ENCODE measurements at regions not wholly inside any gene's neighbourhood (a gene's known extent, or its start where the extent isn't known, plus 50 kb on each side); places are given as distances from the start of the nearest gene placed in this dataset.

DNA sequence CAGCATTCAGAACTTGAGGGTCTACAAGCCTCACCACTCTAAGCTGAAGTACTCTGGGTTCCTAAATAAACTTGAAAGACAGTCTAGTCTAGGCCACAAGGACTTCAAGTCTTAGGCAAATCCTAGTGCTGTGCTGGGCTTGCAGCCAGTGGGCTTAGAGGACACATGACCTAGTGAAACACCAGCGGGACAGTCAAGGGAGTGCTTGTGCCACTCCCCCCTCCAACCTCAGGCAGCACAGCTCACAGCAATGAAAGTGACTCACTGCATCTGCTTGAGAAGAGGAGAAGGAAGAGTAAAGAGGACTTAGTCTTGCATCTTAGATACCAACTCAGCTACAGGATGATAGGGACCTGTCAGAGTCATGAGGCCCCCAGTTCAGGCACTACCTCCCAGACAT, 438.1 kb downstream of the IPO8 start:
- DNase-seq (ENCODE audit: low spot score) = no peak
- TF ChIP-seq, protein P1, sequence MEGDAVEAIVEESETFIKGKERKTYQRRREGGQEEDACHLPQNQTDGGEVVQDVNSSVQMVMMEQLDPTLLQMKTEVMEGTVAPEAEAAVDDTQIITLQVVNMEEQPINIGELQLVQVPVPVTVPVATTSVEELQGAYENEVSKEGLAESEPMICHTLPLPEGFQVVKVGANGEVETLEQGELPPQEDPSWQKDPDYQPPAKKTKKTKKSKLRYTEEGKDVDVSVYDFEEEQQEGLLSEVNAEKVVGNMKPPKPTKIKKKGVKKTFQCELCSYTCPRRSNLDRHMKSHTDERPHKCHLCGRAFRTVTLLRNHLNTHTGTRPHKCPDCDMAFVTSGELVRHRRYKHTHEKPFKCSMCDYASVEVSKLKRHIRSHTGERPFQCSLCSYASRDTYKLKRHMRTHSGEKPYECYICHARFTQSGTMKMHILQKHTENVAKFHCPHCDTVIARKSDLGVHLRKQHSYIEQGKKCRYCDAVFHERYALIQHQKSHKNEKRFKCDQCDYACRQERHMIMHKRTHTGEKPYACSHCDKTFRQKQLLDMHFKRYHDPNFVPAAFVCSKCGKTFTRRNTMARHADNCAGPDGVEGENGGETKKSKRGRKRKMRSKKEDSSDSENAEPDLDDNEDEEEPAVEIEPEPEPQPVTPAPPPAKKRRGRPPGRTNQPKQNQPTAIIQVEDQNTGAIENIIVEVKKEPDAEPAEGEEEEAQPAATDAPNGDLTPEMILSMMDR (IDR thresholded peaks at IDR 0.05; ENCODE audit: extremely low read depth, insufficient read depth, missing control alignments) = no peak
- in situ Hi-C loops (cut with MboI; ENCODE audit: low pct_unique_long_range_greater_than_20kb, low sequenced_read_pairs, unreplicated experiment) = no loop called here

DNA sequence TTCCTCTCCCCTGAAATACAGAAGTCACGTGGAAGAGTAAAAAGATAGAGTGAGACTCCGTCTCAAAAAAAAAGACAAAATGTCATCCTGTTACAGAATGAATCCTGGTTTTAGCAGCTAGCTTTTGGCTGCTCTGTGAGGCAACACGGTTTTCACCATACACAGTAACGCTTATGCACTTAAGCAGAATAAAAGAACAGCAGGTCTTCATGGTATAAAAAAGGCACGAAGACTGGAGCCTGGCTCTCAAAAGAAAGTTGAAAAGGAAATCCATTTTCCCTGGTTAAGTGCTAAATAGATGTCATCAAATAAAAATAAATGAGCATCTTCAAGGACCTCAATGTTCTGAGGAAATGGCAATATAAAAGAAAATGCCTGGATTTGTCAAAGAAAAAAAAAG, 444.1 kb downstream of the IPO8 start:
- DNase-seq (ENCODE audit: low spot score) = no peak
- TF ChIP-seq, protein P1 (IDR thresholded peaks at IDR 0.05; ENCODE audit: extremely low read depth, insufficient read depth, missing control alignments) = no peak
- in situ Hi-C loops (cut with MboI; ENCODE audit: low pct_unique_long_range_greater_than_20kb, low sequenced_read_pairs, unreplicated experiment) = no loop called here

DNA sequence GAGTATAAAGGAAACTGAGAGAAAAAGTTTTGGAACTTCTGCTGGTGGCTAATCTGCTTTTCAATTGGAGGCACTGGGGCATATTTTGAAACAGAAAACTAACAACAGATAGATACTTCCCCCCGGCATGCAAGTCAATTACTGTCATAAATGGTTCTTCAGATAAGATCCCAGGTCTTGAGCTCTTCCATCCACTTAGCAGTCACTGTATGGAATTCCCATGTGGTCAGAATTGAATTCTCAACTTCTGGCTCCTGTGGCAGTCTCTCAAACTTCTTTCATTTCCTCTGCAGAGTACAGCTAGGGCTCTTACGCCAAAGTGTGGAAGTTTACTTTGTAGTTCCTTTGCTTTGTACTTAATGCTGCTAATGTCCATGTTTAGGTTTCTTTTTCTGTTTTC, 452.2 kb downstream of the IPO8 start:
- in situ Hi-C loops (cut with MboI; ENCODE audit: low pct_unique_long_range_greater_than_20kb, low sequenced_read_pairs, unreplicated experiment) = no loop called here
- DNase-seq (ENCODE audit: low spot score) = no peak
- TF ChIP-seq, protein P1 (IDR thresholded peaks at IDR 0.05; ENCODE audit: extremely low read depth, insufficient read depth, missing control alignments) = no peak

DNA sequence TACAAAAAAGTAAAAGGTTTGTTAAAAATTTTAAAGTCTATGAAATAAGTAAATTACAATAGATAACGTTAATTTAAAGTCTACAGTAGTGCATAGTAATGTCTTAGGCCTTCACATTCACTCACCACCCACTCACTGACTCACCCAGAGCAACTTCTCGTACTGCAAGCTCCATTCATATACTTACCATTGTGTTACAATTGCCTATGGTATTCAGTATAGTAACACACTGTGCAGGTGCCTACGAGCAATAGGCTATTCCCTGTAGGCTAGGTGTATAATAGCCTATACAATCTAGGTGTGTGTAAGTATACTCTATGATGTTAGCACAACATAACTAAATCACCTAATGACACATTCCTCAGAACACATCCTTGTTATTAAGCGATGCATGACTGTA, 435.3 kb upstream of the TMTC1 start:
- DNase-seq (ENCODE audit: low spot score) = no peak
- TF ChIP-seq, protein P1 (IDR thresholded peaks at IDR 0.05; ENCODE audit: extremely low read depth, insufficient read depth, missing control alignments) = no peak
- in situ Hi-C loops (cut with MboI; ENCODE audit: low pct_unique_long_range_greater_than_20kb, low sequenced_read_pairs, unreplicated experiment) = no loop called here

DNA sequence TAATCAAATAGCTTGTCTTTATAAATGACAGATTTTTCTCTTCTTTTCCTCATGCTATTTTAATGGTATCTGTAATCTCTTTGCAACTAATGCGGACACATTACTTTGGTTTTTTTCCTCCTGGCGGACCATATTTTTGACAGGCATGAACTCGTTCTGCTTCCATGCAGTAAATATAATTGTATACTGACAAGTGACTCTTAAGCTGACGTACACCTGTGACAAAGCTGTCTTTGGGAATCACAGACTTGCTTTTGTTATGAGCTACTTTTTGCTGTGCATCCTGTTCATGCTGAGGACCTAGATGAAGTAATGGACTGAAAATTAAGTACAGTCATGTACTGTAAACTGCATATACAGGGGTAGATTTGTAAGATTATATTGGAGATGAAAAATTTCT, 434.3 kb upstream of the TMTC1 start:
- no peak for DNase-seq (ENCODE audit: low spot score)
- in situ Hi-C loops (cut with MboI; ENCODE audit: low pct_unique_long_range_greater_than_20kb, low sequenced_read_pairs, unreplicated experiment) = no loop called here
- TF ChIP-seq, protein P1 (IDR thresholded peaks at IDR 0.05; ENCODE audit: extremely low read depth, insufficient read depth, missing control alignments) = no peak

DNA sequence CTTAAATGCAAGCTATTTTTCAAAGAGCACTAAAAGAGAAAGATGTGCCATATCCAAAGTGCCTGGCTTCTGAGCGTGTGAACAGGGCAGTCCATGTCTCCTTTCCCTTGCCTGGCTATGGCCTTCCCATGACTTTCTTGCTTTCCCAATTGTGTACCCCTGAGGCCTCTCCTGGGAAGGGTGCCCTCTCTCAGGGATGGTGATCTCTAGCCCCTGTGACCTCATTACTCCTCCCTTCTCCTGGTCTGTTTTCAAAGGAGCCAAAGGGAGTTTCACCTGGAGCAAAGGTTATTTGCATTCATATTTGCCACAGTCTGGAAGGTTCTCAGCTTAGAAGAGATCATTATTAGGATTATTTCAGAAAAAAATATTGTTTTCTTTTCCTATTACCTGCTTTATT, 429.4 kb upstream of the TMTC1 start:
- in situ Hi-C loops (cut with MboI; ENCODE audit: low pct_unique_long_range_greater_than_20kb, low sequenced_read_pairs, unreplicated experiment) = no loop called here
- TF ChIP-seq, protein P1 (IDR thresholded peaks at IDR 0.05; ENCODE audit: extremely low read depth, insufficient read depth, missing control alignments) = no peak
- DNase-seq (ENCODE audit: low spot score) = no peak

DNA sequence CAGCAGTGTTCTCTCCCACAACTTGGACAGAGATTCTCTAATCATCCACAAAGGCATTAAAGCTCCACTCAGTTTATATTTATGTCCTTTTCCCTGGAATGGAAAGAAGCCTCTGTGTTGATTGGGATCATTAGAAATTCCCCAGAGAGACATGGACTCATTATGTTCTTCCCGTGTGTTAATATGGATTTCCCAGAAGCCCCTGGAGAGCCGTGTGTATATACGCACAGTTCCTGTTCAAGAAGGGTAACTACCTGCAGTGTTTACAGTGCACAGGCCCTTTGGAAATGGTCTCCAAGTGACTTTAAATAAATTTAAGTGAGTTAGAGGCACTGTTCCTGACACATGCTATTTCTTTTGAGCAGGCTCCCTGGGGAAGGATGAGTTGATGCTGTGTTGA, 428.0 kb upstream of the TMTC1 start:
- TF ChIP-seq, protein P1 (IDR thresholded peaks at IDR 0.05; ENCODE audit: extremely low read depth, insufficient read depth, missing control alignments) = no peak
- no peak for DNase-seq (ENCODE audit: low spot score)
- in situ Hi-C loops (cut with MboI; ENCODE audit: low pct_unique_long_range_greater_than_20kb, low sequenced_read_pairs, unreplicated experiment) = no loop called here

All from GM13977 (cell line).